ENCODE measurements at regions not wholly inside any gene's neighbourhood (a gene's known extent, or its start where the extent isn't known, plus 50 kb on each side); places are given as distances from the start of the nearest gene placed in this dataset.
"Not testable (repeated sequence)": the region's sequence is repeated elsewhere in the genome, so short reads cannot be mapped to it uniquely, and the experiment has no call there.

GRCh38 chr6:109875973-109876372 lies 102.1 kb upstream of the GPR6 start:
- no peak for DNase-seq

- DNase-seq: no peak
Observed at GRCh38 chr6:109877028-109878004, 100.8 kb upstream of the GPR6 start.

- not testable (repeated sequence) for DNase-seq
Observed at GRCh38 chr6:109878005-109878690, 100.0 kb upstream of the GPR6 start.

GRCh38 chr6:109879081-109879480 lies 99.0 kb upstream of the GPR6 start:
- not testable (repeated sequence) for DNase-seq

- DNase-seq: no peak
Observed at GRCh38 chr6:109879521-109879920, 98.6 kb upstream of the GPR6 start.

GRCh38 chr6:109881069-109881468 lies 97.0 kb upstream of the GPR6 start:
- DNase-seq: not testable (repeated sequence)

- DNase-seq: not testable (repeated sequence)
Observed at GRCh38 chr6:109881953-109882490, 96.1 kb upstream of the GPR6 start.

- DNase-seq: no peak
Observed at GRCh38 chr6:109891924-109892323, 86.2 kb upstream of the GPR6 start.

- DNase-seq: no peak
Observed at GRCh38 chr6:109892451-109893435, 85.4 kb upstream of the GPR6 start.

GRCh38 chr6:109893606-109894005 lies 84.5 kb upstream of the GPR6 start:
- DNase-seq: no peak

GRCh38 chr6:109894181-109894580 lies 83.9 kb upstream of the GPR6 start:
- peak; percentile 1 for DNase-seq

GRCh38 chr6:109896341-109896740 lies 81.8 kb upstream of the GPR6 start:
- DNase-seq: no peak

GRCh38 chr6:109897025-109897424 lies 81.1 kb upstream of the GPR6 start:
- no peak for DNase-seq

GRCh38 chr6:109897561-109898080 lies 80.5 kb upstream of the GPR6 start:
- no peak for DNase-seq

GRCh38 chr6:109901976-109902375 lies 76.1 kb upstream of the GPR6 start:
- no peak for DNase-seq

- no peak for DNase-seq
Observed at GRCh38 chr6:109902870-109903269, 75.2 kb upstream of the GPR6 start.

GRCh38 chr6:109910571-109910970 lies 67.5 kb upstream of the GPR6 start:
- DNase-seq: no peak

GRCh38 chr6:109912118-109912517 lies 66.0 kb upstream of the GPR6 start:
- DNase-seq: no peak

GRCh38 chr6:109912952-109913351 lies 65.2 kb upstream of the GPR6 start:
- no peak for DNase-seq

- not testable (repeated sequence) for DNase-seq
Observed at GRCh38 chr6:109915748-109916147, 62.4 kb upstream of the GPR6 start.

- DNase-seq: no peak
Observed at GRCh38 chr6:109916759-109917158, 61.4 kb upstream of the GPR6 start.

GRCh38 chr6:109918227-109918626 lies 59.9 kb upstream of the GPR6 start:
- no peak for DNase-seq

Measured in CD4-positive, alpha-beta T cell treated with Interleukin-4 for 4 hours (primary cell).